GM12865 (cell line): ENCODE measurements at regions not wholly inside any gene's neighbourhood (a gene's known extent, or its start where the extent isn't known, plus 50 kb on each side); places are given as distances from the start of the nearest gene placed in this dataset.

Source experiments
- DNase-seq: peaks from one replicate; pipeline ENCODE4 v3.0.0; 2010; ENCODE audit warnings: low read depth
- H3K4me3 ChIP-seq: 2 replicates; pipeline ENCODE4 v1.5.1; 2011; ENCODE audit warnings: mild to moderate bottlenecking, low read depth, low read length, control low read depth
- CTCF ChIP-seq: IDR thresholded peaks from 2 replicates; pipeline ENCODE4 v1.5.1; 2011; ENCODE audit warnings: low read length, control low read depth, low read depth, inconsistent platforms; ENCODE audit not compliant: insufficient read depth; ENCODE audit errors: missing control alignments

- H3K4me3 ChIP-seq = no peak overlapping the region
- no peak for DNase-seq
- no peak for TF ChIP-seq CTCF
Measured at GRCh38 chr11:133608496-133608895, 76.2 kb upstream of the OPCML start.

GRCh38 chr11:133606124-133606523 lies 73.8 kb upstream of the OPCML start:
- TF ChIP-seq CTCF = no peak
- no peak for DNase-seq

GRCh38 chr11:133605482-133605881 lies 73.2 kb upstream of the OPCML start:
- no peak for TF ChIP-seq CTCF
- no peak overlapping the region for H3K4me3 ChIP-seq
- no peak for DNase-seq

More at GRCh38 chr11:133606124-133606523, 73.8 kb upstream of the OPCML start:
- no peak overlapping the region for H3K4me3 ChIP-seq

- DNase-seq = no peak
- H3K4me3 ChIP-seq = no peak overlapping the region
- TF ChIP-seq CTCF = no peak
Measured at GRCh38 chr11:133601641-133602040, 69.3 kb upstream of the OPCML start.

- no peak overlapping the region for H3K4me3 ChIP-seq
- TF ChIP-seq CTCF = no peak
- no peak for DNase-seq
Measured at GRCh38 chr11:133600786-133601185, 68.5 kb upstream of the OPCML start.

GRCh38 chr11:133600306-133600705 lies 68.0 kb upstream of the OPCML start:
- no peak for TF ChIP-seq CTCF
- no peak for DNase-seq
- no peak overlapping the region for H3K4me3 ChIP-seq

- no peak for TF ChIP-seq CTCF
- no peak for DNase-seq
- no peak overlapping the region for H3K4me3 ChIP-seq
Measured at GRCh38 chr11:133598906-133599305, 66.6 kb upstream of the OPCML start.
